Common myeloid progenitor, CD34-positive (primary cell): ENCODE measurements at regions not wholly inside any gene's neighbourhood (a gene's known extent, or its start where the extent isn't known, plus 50 kb on each side); places are given as distances from the start of the nearest gene placed in this dataset.

Source experiments
- CTCF ChIA-PET: fragments of 350-600 bp; sonication (Branson Sonifier 250); formaldehyde crosslinking; loops from one replicate; lab custom pipeline; 2021; ENCODE audit warnings: antibody characterized with exemption; lab: Charles Lee
- POLR2A ChIA-PET: fragments of 350-600 bp; sonication (Branson Sonifier 250); formaldehyde crosslinking; loops from one replicate; lab custom pipeline; 2021; ENCODE audit warnings: antibody characterized with exemption; lab: Charles Lee
- DNase-seq, 3 donors: peaks; one replicate each; pipeline versions ENCODE4 v3.0.0 to v3.0.0-alpha.2; 2013
- H3K27ac ChIP-seq, 2 experiments: 1 replicate in 1 of 2; 2 replicates in 1 of 2; pipeline ENCODE4 v1.7.0; 2013; ENCODE audit warnings: inconsistent platforms in 2 of 2, low read length in 2 of 2, mild to moderate bottlenecking in 2 of 2, low read depth in 1 of 2, moderate library complexity in 1 of 2; ENCODE audit not compliant: severe bottlenecking in 2 of 2, insufficient read depth in 1 of 2, poor library complexity in 1 of 2
- H3K27me3 ChIP-seq, 5 experiments: replicated peaks in 2 of 5; 1 replicate in 3 of 5; 2 replicates in 2 of 5; pipeline versions ENCODE4 v1.6.1 to v1.7.0; 2013; ENCODE audit warnings: low read length in 4 of 5, mild to moderate bottlenecking in 2 of 5, moderate library complexity in 2 of 5, inconsistent platforms in 1 of 5; ENCODE audit not compliant: insufficient read depth in 5 of 5, control insufficient read depth in 4 of 5
- H3K36me3 ChIP-seq, 4 experiments: 1 replicate in 2 of 4; 2 replicates in 2 of 4; pipeline versions ENCODE4 v1.6.1 to v1.7.0; 2013; ENCODE audit warnings: low read length in 3 of 4, control low read depth in 1 of 4, mild to moderate bottlenecking in 1 of 4; ENCODE audit not compliant: control insufficient read depth in 4 of 4, insufficient read depth in 4 of 4
- H3K4me1 ChIP-seq, 4 experiments: 1 replicate in 3 of 4; 2 replicates in 1 of 4; pipeline versions ENCODE4 v1.6.1 to v1.7.1; 2013; ENCODE audit warnings: low read length in 3 of 4, mild to moderate bottlenecking in 3 of 4, control low read depth in 1 of 4, inconsistent platforms in 1 of 4, moderate library complexity in 1 of 4; ENCODE audit not compliant: control insufficient read depth in 4 of 4, insufficient read depth in 4 of 4; ENCODE audit errors: control extremely low read depth in 1 of 4
- H3K4me3 ChIP-seq, 7 experiments: 1 replicate in 4 of 7; 2 replicates in 3 of 7; pipeline versions ENCODE4 v1.5.1 to v1.7.0; 2013; ENCODE audit warnings: mild to moderate bottlenecking in 7 of 7, low read length in 6 of 7, moderate library complexity in 6 of 7, inconsistent platforms in 2 of 7, low read depth in 2 of 7, control low read depth in 1 of 7; ENCODE audit not compliant: insufficient read depth in 4 of 7, control insufficient read depth in 1 of 7; ENCODE audit errors: extremely low read depth in 1 of 7
- H3K9me3 ChIP-seq, 5 experiments: 1 replicate in 4 of 5; 2 replicates in 1 of 5; pipeline versions ENCODE4 v1.6.1 to v1.7.1; 2013; ENCODE audit warnings: low read length in 4 of 5, mild to moderate bottlenecking in 2 of 5, inconsistent platforms in 1 of 5, low read depth in 1 of 5, moderate library complexity in 1 of 5; ENCODE audit not compliant: control insufficient read depth in 4 of 5, insufficient read depth in 2 of 5; ENCODE audit errors: control extremely low read depth in 1 of 5
- WGBS: methylation state at CpG from one replicate; pipeline ENCODE4 v1.1.5; 2013; ENCODE audit not compliant: insufficient coverage; 5-methylcytosine and 5-hydroxymethylcytosine counted together

DNA sequence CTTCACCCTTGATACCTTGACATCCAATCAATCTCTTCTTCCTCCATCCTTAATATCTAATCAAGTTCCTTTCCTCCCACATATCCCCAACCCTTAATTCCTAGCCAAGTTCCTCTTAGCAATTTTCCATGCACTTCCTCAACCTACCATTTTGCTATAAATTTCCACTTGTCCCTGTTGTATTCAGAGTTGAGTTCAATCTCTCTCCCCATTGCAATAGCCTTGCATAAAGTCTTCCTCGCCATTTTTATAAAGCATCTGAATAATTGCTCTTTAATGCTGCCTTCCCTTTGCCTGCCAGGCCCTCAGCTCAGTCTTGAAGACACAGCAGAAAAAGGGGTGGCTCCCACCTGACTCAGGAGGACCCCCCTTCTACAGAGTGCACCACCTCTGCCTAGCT lies 390.3 kb downstream of the HHIPL2 start:
- no peak overlapping the region for H3K27ac ChIP-seq
- H3K4me1 ChIP-seq = no peaks in the 10 kb centered on the region
- 100% methylated on average over 1 of the region's 1 CpG for WGBS
- ChIA-PET CTCF (no interaction called here), POLR2A (no interaction called here)
- no peak overlapping the region for H3K4me3 ChIP-seq
- peaks cover 0 to 22% (median 15%) of the 10 kb centered on the region in 5 experiments for H3K9me3 ChIP-seq
- no peaks in the 10 kb centered on the region for H3K36me3 ChIP-seq
- H3K27me3 ChIP-seq = no peaks in the 10 kb centered on the region
- no peak for DNase-seq

DNA sequence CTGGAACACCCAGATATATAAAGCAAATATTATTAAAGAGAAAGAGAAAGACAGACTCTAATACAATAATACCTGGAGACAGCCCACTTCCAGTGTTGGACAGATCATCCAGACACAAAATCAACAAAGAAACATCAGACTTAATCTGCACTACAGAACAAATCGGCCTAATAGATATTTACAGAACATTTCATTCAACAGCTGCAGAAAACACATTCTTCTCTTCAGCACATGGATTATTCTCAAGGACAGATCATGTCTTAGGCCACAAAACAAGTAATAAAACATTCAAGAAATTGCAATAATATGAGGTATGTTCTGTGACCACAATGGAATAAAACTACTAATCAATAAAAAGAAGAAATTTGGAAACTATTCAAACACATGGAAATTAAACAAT lies 398.3 kb upstream of the DUSP10 start:
- WGBS = no CpG with 5 or more reads among the region's 1 CpG
- no peaks in the 10 kb centered on the region for H3K4me1 ChIP-seq
- H3K27ac ChIP-seq = no peak overlapping the region
- H3K9me3 ChIP-seq = no peaks in the 10 kb centered on the region
- CTCF ChIA-PET = no interaction called here
- DNase-seq = no peak
- no peak overlapping the region for H3K4me3 ChIP-seq
- no peaks in the 10 kb centered on the region for H3K27me3 ChIP-seq
- H3K36me3 ChIP-seq = no peaks in the 10 kb centered on the region
- POLR2A ChIA-PET = no interaction called here

DNA sequence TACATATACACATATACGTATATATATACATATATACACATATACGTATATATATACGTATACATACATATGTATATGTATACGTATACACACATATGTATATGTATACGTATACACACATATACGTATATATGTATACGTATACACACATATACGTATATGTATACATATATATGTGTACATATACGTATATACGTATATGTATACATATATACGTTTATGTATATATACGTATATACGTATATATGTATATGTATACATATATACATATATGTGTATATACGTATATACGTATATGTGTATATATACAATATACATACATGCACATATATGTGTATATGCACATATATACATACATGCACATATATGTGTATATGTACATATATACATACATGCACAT lies 396.2 kb upstream of the DUSP10 start:
- no peak overlapping the region for H3K27ac ChIP-seq
- ChIA-PET POLR2A (no interaction called here), CTCF (no interaction called here)
- WGBS = no CpG with 5 or more reads among the region's 15 CpGs
- DNase-seq = no peak
- no peak overlapping the region for H3K4me3 ChIP-seq
- peaks cover 0 to 10% (median 0%) of the 10 kb centered on the region in 5 experiments for H3K9me3 ChIP-seq
- H3K4me1 ChIP-seq = no peaks in the 10 kb centered on the region
- H3K27me3 ChIP-seq = no peaks in the 10 kb centered on the region
- H3K36me3 ChIP-seq = no peaks in the 10 kb centered on the region

DNA sequence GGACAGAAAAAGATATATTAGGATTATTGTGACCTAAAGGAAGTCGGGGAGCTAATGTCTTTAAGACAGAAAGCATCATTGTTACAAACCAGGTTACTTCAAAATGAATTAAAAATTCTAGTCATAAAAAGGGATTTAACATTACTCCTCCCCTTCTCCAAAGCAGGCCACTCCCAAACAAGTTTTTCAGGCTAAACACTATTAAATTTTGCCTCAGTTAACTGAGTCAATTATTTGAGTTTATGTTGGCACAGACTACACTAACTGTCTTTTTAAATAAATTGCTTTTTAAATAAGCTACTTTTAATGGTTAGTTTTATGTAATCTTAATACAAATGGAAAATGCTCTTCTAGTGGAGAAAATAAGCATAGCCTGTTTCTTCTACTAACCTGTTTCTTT lies 395.0 kb upstream of the DUSP10 start:
- no CpG with 5 or more reads among the region's 1 CpG for WGBS
- CTCF ChIA-PET = interaction anchor here (0.8 kb wide), 1 partner anchor 11 kb away, joined by 3 read pairs; no protein-coding TSS in a partner anchor
- no peak for DNase-seq
- Histone ChIP-seq H3K4me1 (no peaks in the 10 kb centered on the region), H3K36me3 (no peaks in the 10 kb centered on the region), H3K27ac (no peak overlapping the region), H3K27me3 (no peaks in the 10 kb centered on the region), H3K4me3 (no peak overlapping the region), H3K9me3 (peaks cover 0 to 10% (median 0%) of the 10 kb centered on the region in 5 experiments)
- POLR2A ChIA-PET = no interaction called here

DNA sequence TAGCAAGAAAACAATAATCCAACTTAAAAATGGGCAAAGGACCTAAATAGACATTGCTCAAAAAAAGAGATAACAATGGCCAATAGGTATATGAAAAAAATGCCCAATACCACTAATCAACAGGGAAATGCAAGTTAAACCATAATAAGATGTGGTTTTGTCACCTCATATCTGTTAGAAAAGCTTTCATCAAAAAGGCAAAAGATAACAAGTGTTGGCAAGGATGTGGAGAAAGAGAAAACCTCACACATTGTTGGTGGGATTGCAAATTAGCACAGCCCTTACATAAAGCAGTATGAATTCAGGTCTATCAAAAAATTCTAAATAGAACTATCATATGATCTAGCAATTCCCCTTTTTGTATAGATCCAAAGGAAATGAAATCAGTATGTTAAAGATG lies 387.2 kb upstream of the DUSP10 start:
- DNase-seq = no peak
- Histone ChIP-seq H3K27ac (no peak overlapping the region), H3K36me3 (no peaks in the 10 kb centered on the region), H3K27me3 (peaks cover 0 to 2% (median 0%) of the 10 kb centered on the region in 5 experiments), H3K4me3 (no peak overlapping the region), H3K9me3 (peaks cover 0 to 4% (median 0%) of the 10 kb centered on the region in 5 experiments), H3K4me1 (peaks cover 0 to 10% (median 0%) of the 10 kb centered on the region in 4 experiments)
- POLR2A ChIA-PET = no interaction called here
- CTCF ChIA-PET = no interaction called here

DNA sequence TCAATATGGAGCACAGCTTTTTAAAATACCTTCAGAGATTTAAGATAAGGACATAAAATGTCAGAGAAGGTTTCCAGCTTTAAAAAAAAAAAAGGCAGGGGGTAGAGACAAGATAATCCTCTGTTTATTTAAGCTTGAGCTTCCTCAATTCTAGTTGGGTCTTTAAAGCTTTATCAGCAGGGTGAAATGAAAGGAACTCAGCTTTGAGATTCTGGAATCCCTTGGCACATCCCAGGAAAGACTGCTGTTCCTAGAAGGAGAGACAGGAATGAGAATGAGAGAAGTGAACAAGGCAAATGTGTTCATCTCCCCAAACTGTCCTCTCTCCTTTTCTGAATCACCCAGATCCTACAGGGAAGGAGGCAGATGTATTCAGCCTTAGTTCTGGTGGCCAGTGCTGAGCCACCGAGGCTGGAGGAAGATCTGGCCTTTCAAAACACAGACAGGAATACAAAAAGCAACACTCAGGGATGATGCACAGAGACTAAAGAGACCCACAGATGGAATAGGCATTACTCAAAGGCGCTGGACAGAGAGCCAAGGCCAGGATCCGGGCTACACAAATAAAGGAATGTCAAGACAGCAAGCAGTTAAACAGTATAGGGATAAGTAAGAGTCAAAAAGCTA lies 385.8 kb upstream of the DUSP10 start:
- Histone ChIP-seq H3K9me3 (no peaks in the 10 kb centered on the region), H3K4me3 (no peak overlapping the region), H3K27ac (no peak overlapping the region), H3K36me3 (no peaks in the 10 kb centered on the region), H3K4me1 (peaks cover 0 to 22% (median 5%) of the 10 kb centered on the region in 4 experiments), H3K27me3 (peaks cover 0 to 2% (median 0%) of the 10 kb centered on the region in 5 experiments)
- 100% methylated on average over 3 of the region's 3 CpGs for WGBS
- DNase-seq = no peak
- CTCF ChIA-PET = no interaction called here
- POLR2A ChIA-PET = no interaction called here

DNA sequence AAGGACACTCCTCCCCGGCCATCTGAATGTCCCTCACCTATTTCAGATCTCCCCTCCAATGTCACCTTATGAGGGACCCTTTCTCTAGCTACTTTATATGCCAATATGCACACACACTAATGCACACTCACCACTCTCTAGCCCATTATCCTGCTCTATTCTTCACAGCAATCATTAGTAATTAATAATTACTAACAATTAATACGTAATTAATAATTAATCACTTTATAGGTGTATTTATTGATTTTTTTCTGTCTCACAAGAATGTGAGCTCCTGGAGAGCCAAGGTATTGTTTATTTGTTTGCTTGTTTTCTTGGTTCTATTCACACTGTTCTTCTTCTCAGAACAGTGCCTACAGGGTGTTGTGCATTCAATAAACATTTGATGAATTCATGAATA lies 385.2 kb upstream of the DUSP10 start:
- Histone ChIP-seq H3K4me3 (no peak overlapping the region), H3K9me3 (no peaks in the 10 kb centered on the region), H3K27me3 (peaks cover 0 to 2% (median 0%) of the 10 kb centered on the region in 5 experiments), H3K4me1 (peaks cover 0 to 24% (median 5%) of the 10 kb centered on the region in 4 experiments), H3K27ac (no peak overlapping the region), H3K36me3 (no peaks in the 10 kb centered on the region)
- WGBS = 89% methylated on average over 1 of the region's 2 CpGs
- no peak for DNase-seq
- ChIA-PET POLR2A (no interaction called here), CTCF (no interaction called here)
